KMS-11 (cell line): ENCODE measurements at regions not wholly inside any gene's neighbourhood (a gene's known extent, or its start where the extent isn't known, plus 50 kb on each side); places are given as distances from the start of the nearest gene placed in this dataset.

Source experiments
- H2AFZ ChIP-seq: fragments of 200-600 bp; sonication (generic); 2 replicates; pipeline ENCODE4 v1.6.1; 2016; ENCODE audit warnings: antibody characterized with exemption, mixed run types, low read depth
- H3K27ac ChIP-seq: fragments of 200-600 bp; sonication (generic); 2 replicates; pipeline ENCODE4 v1.6.1; 2016; ENCODE audit warnings: mild to moderate bottlenecking, mixed run types
- H3K27me3 ChIP-seq: fragments of 200-600 bp; sonication (generic); 2 replicates; pipeline ENCODE4 v1.6.1; 2017; ENCODE audit warnings: mild to moderate bottlenecking, low read depth, mixed run types, moderate library complexity; ENCODE audit not compliant: insufficient read depth
- H3K36me3 ChIP-seq: fragments of 200-600 bp; sonication (generic); 2 replicates; pipeline ENCODE4 v1.6.1; 2017; ENCODE audit warnings: mild to moderate bottlenecking, mixed run types; ENCODE audit not compliant: insufficient read depth
- H3K4me1 ChIP-seq: fragments of 200-600 bp; sonication (generic); 2 replicates; pipeline ENCODE4 v1.6.1; 2016; ENCODE audit warnings: mild to moderate bottlenecking, low read depth, mixed run types; ENCODE audit not compliant: poor library complexity, severe bottlenecking
- H3K4me2 ChIP-seq: fragments of 200-600 bp; sonication (generic); 2 replicates; pipeline ENCODE4 v1.7.0; 2016; ENCODE audit warnings: mild to moderate bottlenecking, mixed run types
- H3K4me3 ChIP-seq: fragments of 200-600 bp; sonication (generic); IDR thresholded peaks from 2 replicates; pipeline ENCODE4 v1.6.1; 2017; ENCODE audit warnings: low read depth, low read length, mixed read lengths; ENCODE audit not compliant: insufficient read depth
- H3K79me2 ChIP-seq: fragments of 200-600 bp; sonication (generic); 2 replicates; pipeline ENCODE4 v1.6.1; 2016; ENCODE audit warnings: low read depth, mixed run types; ENCODE audit not compliant: insufficient read depth
- H3K9ac ChIP-seq: fragments of 200-600 bp; sonication (generic); 2 replicates; pipeline ENCODE4 v1.6.1; 2016; ENCODE audit warnings: mild to moderate bottlenecking, mixed run types
- H4K20me1 ChIP-seq: fragments of 200-600 bp; sonication (generic); 2 replicates; pipeline ENCODE4 v1.6.1; 2016; ENCODE audit warnings: mild to moderate bottlenecking, mixed run types; ENCODE audit not compliant: insufficient read depth
- TF ChIP-seq, protein P1 (sequence below): fragments of 200-600 bp; sonication (generic); conservative IDR thresholded peaks from 2 replicates; pipeline ENCODE4 v1.6.1; 2017; ENCODE audit warnings: low read depth, mild to moderate bottlenecking, antibody characterized with exemption, low read length, moderate library complexity, mixed read lengths

DNA sequence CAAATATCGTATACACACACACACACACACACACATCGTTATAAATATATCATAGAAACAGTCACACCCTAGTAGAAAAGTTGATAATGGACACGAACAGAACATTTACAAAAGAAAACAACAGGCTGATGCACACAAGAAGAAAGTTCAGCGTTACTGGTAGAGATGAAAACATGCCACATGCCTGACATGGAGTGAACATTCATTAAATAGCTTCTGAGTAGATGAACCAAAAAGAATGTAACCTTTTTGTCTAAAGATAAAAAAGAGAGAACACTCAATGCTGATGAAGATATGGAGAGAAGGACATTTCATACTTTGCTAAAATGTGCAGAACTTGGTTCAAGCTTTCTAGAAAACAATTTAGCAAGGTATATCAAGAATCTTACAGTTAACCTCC, 173.4 kb upstream of the KLF14 start:
- Histone ChIP-seq H3K79me2 (peaks cover 30% of the 10 kb centered on the region), H3K27me3 (no peaks in the 10 kb centered on the region), H3K4me3 (no peak overlapping the region), H2AFZ (no peak overlapping the region), H3K4me2 (no peak overlapping the region), H3K36me3 (no peaks in the 10 kb centered on the region), H3K9ac (no peak overlapping the region), H3K4me1 (peaks cover 7% of the 10 kb centered on the region), H4K20me1 (peaks cover 7% of the 10 kb centered on the region; the same call in 1 of the 2 replicates), H3K27ac (no peak overlapping the region)
- TF ChIP-seq, protein P1, sequence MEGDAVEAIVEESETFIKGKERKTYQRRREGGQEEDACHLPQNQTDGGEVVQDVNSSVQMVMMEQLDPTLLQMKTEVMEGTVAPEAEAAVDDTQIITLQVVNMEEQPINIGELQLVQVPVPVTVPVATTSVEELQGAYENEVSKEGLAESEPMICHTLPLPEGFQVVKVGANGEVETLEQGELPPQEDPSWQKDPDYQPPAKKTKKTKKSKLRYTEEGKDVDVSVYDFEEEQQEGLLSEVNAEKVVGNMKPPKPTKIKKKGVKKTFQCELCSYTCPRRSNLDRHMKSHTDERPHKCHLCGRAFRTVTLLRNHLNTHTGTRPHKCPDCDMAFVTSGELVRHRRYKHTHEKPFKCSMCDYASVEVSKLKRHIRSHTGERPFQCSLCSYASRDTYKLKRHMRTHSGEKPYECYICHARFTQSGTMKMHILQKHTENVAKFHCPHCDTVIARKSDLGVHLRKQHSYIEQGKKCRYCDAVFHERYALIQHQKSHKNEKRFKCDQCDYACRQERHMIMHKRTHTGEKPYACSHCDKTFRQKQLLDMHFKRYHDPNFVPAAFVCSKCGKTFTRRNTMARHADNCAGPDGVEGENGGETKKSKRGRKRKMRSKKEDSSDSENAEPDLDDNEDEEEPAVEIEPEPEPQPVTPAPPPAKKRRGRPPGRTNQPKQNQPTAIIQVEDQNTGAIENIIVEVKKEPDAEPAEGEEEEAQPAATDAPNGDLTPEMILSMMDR: no peak

DNA sequence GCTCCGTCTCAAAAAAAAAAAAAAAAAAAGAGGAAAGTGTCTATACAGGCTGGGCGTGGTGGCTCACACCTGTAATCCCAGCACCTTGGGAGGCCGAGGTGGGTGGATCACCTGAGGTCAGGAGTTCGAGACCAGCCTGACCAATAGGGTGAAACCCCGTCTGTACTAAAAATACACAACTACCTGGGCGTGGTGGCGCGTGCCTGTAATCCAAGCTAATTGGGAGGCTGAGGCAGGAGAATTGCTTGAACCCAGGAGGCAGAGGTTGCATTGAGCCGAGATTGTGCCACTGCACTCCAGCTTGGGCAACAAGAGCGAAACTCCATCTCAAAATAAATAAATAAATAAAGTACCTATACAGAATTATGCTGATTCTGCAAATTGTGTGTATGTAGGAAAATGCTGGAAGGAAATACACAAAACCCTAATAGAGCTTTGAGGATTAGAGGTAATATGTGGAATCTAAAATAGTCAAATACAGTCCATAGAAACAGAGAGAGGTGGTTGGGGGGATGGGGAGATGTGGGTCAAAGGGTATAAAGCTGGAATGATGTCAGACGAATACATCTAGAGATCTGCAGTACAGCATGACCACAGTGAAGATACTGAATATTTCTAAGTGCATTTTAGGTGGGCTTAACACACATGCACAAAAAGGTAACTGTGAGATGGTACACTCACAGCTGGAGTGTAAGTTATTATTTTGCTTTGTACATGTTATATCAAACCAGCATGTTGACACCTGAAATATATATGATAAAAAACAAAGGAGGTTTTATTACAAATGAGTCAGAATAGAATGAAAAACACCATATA, 174.5 kb upstream of the KLF14 start:
- H4K20me1 ChIP-seq: peaks cover 16% of the 10 kb centered on the region
- H3K4me3 ChIP-seq: no peak overlapping the region
- no peak overlapping the region for H3K9ac ChIP-seq
- no peak overlapping the region for H3K27ac ChIP-seq
- H3K4me1 ChIP-seq: peaks cover 17% of the 10 kb centered on the region
- H2AFZ ChIP-seq: no peak overlapping the region
- H3K79me2 ChIP-seq: peaks cover 31% of the 10 kb centered on the region
- no peaks in the 10 kb centered on the region for H3K27me3 ChIP-seq
- TF ChIP-seq, protein P1: no peak
- no peak overlapping the region for H3K4me2 ChIP-seq
- H3K36me3 ChIP-seq: no peaks in the 10 kb centered on the region

DNA sequence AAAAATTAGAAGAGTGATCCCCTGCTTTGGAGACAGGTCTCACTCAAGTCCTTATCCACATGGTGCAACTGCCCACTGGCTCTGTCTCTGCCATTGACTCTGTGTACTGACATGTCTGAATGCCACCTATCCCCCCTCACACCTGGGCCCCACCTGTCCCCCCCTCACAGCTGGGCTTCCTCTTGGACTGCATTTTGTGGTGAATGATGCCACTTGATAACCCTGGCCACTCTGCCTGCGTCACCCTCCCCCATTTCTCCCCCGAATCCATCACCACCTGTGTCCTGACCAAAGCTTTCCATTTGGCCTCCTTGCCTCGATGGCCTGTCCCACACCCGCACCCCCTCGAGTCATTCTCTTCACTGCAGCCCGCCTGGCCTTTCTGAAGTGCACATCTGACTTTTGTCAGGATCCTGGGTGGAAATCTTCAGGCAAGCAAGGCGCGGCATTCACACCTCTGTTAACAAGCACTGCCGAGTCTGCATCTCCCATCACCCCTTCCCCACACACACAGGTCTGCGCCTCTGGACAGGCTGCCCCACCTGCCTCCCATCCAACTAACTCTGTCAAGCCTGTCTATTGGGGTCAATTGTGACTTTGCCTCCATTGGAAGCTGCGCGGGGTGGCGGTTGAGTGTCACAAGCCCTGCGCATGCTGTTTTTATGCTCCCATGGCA, 175.3 kb upstream of the KLF14 start:
- Histone ChIP-seq H2AFZ (no peak overlapping the region), H3K27me3 (no peaks in the 10 kb centered on the region), H3K36me3 (no peaks in the 10 kb centered on the region), H3K4me3 (no peak overlapping the region), H3K79me2 (peaks cover 30% of the 10 kb centered on the region), H3K9ac (no peak overlapping the region), H3K27ac (no peak overlapping the region), H4K20me1 (peaks cover 16% of the 10 kb centered on the region), H3K4me1 (peaks cover 25% of the 10 kb centered on the region), H3K4me2 (no peak overlapping the region)
- TF ChIP-seq, protein P1: no peak

DNA sequence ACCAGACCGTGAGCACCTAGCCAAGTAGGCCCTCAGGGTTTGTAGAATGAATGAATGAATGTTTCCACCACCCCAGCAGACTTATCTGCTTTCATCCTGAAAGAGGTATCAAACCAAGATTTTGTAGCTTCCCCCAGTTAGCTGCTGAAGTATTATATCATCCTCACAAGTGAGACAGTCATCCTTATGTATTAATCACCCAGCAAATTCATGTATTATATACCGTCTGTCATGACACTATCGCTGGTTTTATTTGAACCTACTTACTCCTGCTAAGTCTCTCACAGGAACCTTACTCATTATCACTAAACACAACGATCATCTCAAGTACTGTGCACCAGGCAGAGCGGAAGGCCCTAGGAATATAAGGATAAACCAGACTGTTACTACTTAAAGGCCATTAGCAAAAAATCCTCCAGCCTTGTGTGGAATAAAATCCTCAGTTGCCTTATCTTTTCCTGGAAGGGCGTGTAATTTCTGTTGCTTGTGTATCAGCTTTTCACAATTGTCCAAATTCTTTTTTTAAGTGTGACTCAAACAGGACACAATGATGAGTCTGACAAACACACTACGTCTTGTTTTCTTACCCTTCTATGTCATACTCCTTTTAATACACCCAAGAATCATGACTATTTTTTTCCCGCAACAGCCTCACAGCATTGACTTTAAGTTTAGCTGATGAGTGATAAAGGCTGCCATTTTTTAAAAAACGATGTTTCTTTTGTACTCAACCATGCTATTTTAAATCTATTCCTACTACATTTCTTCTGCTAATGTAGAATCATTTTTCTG, 176.1 kb upstream of the KLF14 start:
- Histone ChIP-seq H3K27ac (no peak overlapping the region), H2AFZ (no peak overlapping the region), H3K4me3 (no peak overlapping the region), H3K36me3 (no peaks in the 10 kb centered on the region), H3K79me2 (peaks cover 38% of the 10 kb centered on the region), H4K20me1 (peaks cover 22% of the 10 kb centered on the region), H3K9ac (no peak overlapping the region), H3K27me3 (no peaks in the 10 kb centered on the region), H3K4me1 (peaks cover 32% of the 10 kb centered on the region), H3K4me2 (no peak overlapping the region)
- TF ChIP-seq, protein P1: no peak
